ENCODE measurements at regions not wholly inside any gene's neighbourhood (a gene's known extent, or its start where the extent isn't known, plus 50 kb on each side); places are given as distances from the start of the nearest gene placed in this dataset.
A peak's percentile ranks its signal among the peaks of the same experiment; 100 is the strongest.
"Not testable (repeated sequence)": the region's sequence is repeated elsewhere in the genome, so short reads cannot be mapped to it uniquely, and the experiment has no call there.

DNA sequence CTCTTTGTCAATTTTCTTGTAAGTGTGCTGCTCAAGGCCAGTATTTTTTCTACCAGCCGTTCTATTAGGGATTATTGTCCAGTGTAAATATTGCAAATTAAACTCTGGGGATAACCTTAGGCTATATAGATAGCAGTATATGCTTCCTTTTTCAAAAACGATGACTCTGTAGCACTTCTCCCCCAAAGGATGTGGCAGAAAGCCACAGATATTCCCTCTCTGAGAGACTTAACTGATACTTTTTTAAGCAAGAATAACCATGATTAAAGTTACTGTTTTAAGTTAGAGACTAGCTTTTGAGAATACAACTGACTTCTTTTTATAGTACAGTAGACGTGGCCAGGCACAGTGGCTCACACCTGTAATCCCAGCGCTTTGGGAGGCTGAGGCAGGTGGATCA, 130.0 kb downstream of the FHIP1A start:
- Histone ChIP-seq H3K9me3 (ENCODE audit: low read depth) (no peaks in the 10 kb centered on the region), H3K4me1 (ENCODE audit: low read depth) (peaks cover 7% of the 10 kb centered on the region), H3K36me3 (no peaks in the 10 kb centered on the region), H3K4me3 (no peak overlapping the region), H3K27me3 (no peaks in the 10 kb centered on the region), H3K27ac (no peak overlapping the region)
- no peak for DNase-seq (ENCODE audit: low read depth in 1 of 2, low spot score in 1 of 2)
- TF ChIP-seq, protein P1, sequence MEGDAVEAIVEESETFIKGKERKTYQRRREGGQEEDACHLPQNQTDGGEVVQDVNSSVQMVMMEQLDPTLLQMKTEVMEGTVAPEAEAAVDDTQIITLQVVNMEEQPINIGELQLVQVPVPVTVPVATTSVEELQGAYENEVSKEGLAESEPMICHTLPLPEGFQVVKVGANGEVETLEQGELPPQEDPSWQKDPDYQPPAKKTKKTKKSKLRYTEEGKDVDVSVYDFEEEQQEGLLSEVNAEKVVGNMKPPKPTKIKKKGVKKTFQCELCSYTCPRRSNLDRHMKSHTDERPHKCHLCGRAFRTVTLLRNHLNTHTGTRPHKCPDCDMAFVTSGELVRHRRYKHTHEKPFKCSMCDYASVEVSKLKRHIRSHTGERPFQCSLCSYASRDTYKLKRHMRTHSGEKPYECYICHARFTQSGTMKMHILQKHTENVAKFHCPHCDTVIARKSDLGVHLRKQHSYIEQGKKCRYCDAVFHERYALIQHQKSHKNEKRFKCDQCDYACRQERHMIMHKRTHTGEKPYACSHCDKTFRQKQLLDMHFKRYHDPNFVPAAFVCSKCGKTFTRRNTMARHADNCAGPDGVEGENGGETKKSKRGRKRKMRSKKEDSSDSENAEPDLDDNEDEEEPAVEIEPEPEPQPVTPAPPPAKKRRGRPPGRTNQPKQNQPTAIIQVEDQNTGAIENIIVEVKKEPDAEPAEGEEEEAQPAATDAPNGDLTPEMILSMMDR (IDR thresholded peaks at IDR 0.05; ENCODE audit: low read depth, low read length), result no peak

GRCh38 chr4:151540728-151541388, 131.9 kb downstream of the FHIP1A start:
- DNase-seq (ENCODE audit: low read depth in 1 of 2, low spot score in 1 of 2), result peak in 1 of 2 donors; percentile 87
- Histone ChIP-seq H3K36me3 (no peaks in the 10 kb centered on the region), H3K4me3 (no peak overlapping the region), H3K27ac (no peak overlapping the region), H3K9me3 (ENCODE audit: low read depth) (no peaks in the 10 kb centered on the region), H3K4me1 (ENCODE audit: low read depth) (peaks cover 7% of the 10 kb centered on the region), H3K27me3 (no peaks in the 10 kb centered on the region)
- TF ChIP-seq, protein P1 (IDR thresholded peaks at IDR 0.05; ENCODE audit: low read depth, low read length), result no peak

DNA sequence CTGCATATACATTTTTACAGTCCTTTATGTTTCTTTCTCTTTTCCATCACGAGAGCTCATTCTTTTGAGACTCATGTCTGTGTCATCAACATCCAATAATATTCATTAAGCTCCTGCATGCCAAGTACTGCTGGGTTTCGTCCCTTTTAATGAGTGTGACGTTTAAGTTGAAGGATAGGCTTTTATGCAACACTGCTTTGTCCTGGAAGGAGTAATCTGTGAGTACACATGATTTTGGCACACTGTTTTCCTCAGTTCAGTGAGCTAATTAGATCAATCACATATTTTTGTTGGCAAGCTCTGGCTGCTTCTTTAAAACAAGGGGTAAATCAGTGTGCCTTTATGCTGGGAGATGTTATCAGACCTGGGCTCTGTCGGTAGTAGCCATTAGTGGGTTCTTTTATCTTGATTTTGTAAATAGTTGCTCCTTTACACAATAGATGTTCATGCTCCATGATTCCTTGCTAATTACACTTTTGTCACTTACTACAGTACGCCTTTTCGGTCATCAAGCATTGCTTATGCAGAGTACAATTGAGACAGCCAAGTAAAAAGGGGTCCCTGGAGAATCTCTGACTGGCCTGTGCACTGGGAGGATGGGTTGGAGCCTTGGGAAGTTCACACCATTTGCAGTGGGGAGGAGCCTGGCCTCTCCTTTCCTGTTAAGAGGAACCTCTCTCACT, 132.6 kb downstream of the FHIP1A start:
- peaks cover 7% of the 10 kb centered on the region for H3K4me1 ChIP-seq (ENCODE audit: low read depth)
- DNase-seq (ENCODE audit: low read depth in 1 of 2, low spot score in 1 of 2), result peak in 1 of 2 donors; percentile 65
- no peak overlapping the region for H3K4me3 ChIP-seq
- H3K27ac ChIP-seq, result no peak overlapping the region
- TF ChIP-seq, protein P1 (IDR thresholded peaks at IDR 0.05; ENCODE audit: low read depth, low read length), result no peak
- no peaks in the 10 kb centered on the region for H3K36me3 ChIP-seq
- no peaks in the 10 kb centered on the region for H3K9me3 ChIP-seq (ENCODE audit: low read depth)
- no peaks in the 10 kb centered on the region for H3K27me3 ChIP-seq

DNA sequence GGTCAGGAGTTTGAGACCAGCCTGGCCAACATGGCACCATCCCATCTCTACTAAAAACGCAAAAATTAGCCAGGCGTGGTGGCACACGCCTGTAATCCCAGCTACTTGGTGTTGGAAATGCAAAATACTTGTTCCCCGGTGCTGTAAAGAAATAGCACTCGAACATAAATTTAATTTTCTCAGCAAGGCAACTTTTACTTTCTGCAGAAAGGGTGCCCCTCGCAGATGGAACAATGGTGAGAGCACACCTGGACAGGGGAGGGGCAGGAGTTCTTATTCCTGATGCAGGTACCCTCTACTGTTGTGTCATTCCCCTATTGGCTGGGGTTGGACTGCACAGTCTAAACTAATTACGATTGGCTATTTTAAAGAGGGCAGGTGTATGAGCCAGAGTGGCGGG, 139.7 kb downstream of the FHIP1A start:
- no peaks in the 10 kb centered on the region for H3K4me1 ChIP-seq (ENCODE audit: low read depth)
- H3K4me3 ChIP-seq, result no peak overlapping the region
- H3K9me3 ChIP-seq (ENCODE audit: low read depth), result no peaks in the 10 kb centered on the region
- H3K27ac ChIP-seq, result no peak overlapping the region
- H3K36me3 ChIP-seq, result no peaks in the 10 kb centered on the region
- TF ChIP-seq, protein P1 (IDR thresholded peaks at IDR 0.05; ENCODE audit: low read depth, low read length), result no peak
- DNase-seq (ENCODE audit: low read depth in 1 of 2, low spot score in 1 of 2), result no peak
- H3K27me3 ChIP-seq, result no peaks in the 10 kb centered on the region

DNA sequence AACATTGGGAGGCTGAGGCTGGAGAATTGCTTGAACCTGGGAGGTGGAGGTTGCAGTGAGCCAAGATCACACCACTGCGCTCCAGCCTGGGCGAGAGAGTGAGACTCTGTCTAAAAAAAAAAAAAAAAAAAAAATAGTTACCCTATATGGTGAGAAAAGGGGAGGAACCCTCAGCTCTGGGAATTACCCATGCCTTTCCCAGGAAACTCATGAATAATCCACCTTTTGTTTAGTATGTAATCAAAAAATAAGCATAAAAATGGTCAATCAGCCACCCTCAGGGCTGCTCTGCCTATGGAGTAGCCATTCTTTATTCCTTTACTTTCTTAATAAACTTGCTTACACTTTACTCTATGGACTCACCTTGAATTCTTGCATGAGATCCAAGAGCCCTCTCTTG, 140.4 kb downstream of the FHIP1A start:
- not testable (repeated sequence) for H3K4me3 ChIP-seq; H3K36me3 ChIP-seq; DNase-seq (ENCODE audit: low read depth in 1 of 2, low spot score in 1 of 2); H3K27me3 ChIP-seq; H3K9me3 ChIP-seq (ENCODE audit: low read depth); H3K27ac ChIP-seq; H3K4me1 ChIP-seq (ENCODE audit: low read depth)

DNA sequence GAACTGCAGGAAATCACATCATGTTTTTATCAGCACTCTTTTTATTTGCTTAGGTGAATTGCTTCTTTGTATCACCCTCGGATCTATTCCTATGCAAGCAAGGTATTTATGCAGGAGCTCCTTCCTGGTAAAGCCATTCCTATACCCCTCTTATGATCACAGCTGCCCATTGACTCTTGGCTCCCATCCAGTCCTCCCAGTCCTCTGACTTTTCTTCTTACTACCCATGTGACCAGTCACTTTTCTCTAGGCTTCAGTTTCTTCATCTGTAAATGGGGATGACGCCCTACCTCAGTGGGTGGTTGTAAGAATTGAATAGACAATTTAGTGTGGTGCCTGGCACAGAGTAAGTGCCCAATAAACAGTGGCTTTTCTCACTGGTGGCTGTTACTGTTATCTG, 144.9 kb downstream of the FHIP1A start:
- no peak overlapping the region for H3K27ac ChIP-seq
- DNase-seq (ENCODE audit: low read depth in 1 of 2, low spot score in 1 of 2), result no peak
- H3K9me3 ChIP-seq (ENCODE audit: low read depth), result no peaks in the 10 kb centered on the region

More for the DNA sequence above, 144.9 kb downstream of the FHIP1A start:
- Histone ChIP-seq H3K4me3 (no peak overlapping the region), H3K27me3 (no peaks in the 10 kb centered on the region), H3K4me1 (ENCODE audit: low read depth) (no peaks in the 10 kb centered on the region), H3K36me3 (no peaks in the 10 kb centered on the region)
- TF ChIP-seq, protein P1 (IDR thresholded peaks at IDR 0.05; ENCODE audit: low read depth, low read length), result no peak

All from cardiac muscle cell (in vitro differentiated cells and primary cell).